ENCODE measurements at regions not wholly inside any gene's neighbourhood (a gene's known extent, or its start where the extent isn't known, plus 50 kb on each side); places are given as distances from the start of the nearest gene placed in this dataset.

GRCh38 chr2:149732730-149733290, 145.2 kb upstream of the MMADHC start:
- no peaks in the 10 kb centered on the region for H3K36me3 Mint-ChIP-seq (ENCODE audit: low read depth)
- ChIA-PET CTCF (interaction anchor here (1.7 kb wide), 1 partner anchor 15 kb away, joined by 3 read pairs; no protein-coding TSS in a partner anchor), POLR2A (no interaction called here)
- intact Hi-C loops (cut with DNase I, micrococcal nuclease), result no loop called here
- Histone ChIP-seq H3K27ac (ENCODE audit: low read depth in 1 of 2, low read length in 2 of 2) (no peak overlapping the region), H3K36me3 (ENCODE audit: insufficient read depth, low read length) (no peaks in the 10 kb centered on the region), H3K4me1 (ENCODE audit: insufficient read depth, low read length) (no peaks in the 10 kb centered on the region), H3K9me3 (ENCODE audit: control insufficient read depth in 1 of 2, insufficient read depth in 1 of 2, low read length in 2 of 2) (no peaks in the 10 kb centered on the region), H3K27me3 (ENCODE audit: control insufficient read depth in 1 of 2, insufficient read depth in 2 of 2, low read length in 2 of 2) (no peaks in the 10 kb centered on the region), H3K4me3 (ENCODE audit: low read length) (no peak overlapping the region)
- DNase-seq (no peak), ATAC-seq (ENCODE audit: poor library complexity) (no peak)
- H3K27me3 Mint-ChIP-seq, result peaks cover 5% of the 10 kb centered on the region
- no peak for TF ChIP-seq CTCF (IDR thresholded peaks at IDR 0.05)
- no peaks in the 10 kb centered on the region for H3K4me1 Mint-ChIP-seq (ENCODE audit: low read depth)
- H3K9me3 Mint-ChIP-seq, result no peaks in the 10 kb centered on the region
- H3K27ac Mint-ChIP-seq, result no peak overlapping the region
- no peak overlapping the region for H3K4me3 Mint-ChIP-seq

- ATAC-seq (ENCODE audit: poor library complexity), result no peak
- peaks cover 0 to 3% of the 10 kb centered on the region in 2 experiments for H3K27me3 ChIP-seq (ENCODE audit: control insufficient read depth in 1 of 2, insufficient read depth in 2 of 2, low read length in 2 of 2)
- DNase-seq, result no peak
- intact Hi-C loops (cut with DNase I, micrococcal nuclease), result no loop called here
- ChIA-PET POLR2A (no interaction called here), CTCF (no interaction called here)
- Mint-ChIP-seq H3K36me3 (ENCODE audit: low read depth) (no peaks in the 10 kb centered on the region), H3K4me3 (no peak overlapping the region), H3K27ac (no peak overlapping the region), H3K9me3 (no peaks in the 10 kb centered on the region), H3K4me1 (ENCODE audit: low read depth) (no peaks in the 10 kb centered on the region), H3K27me3 (peaks cover 9% of the 10 kb centered on the region)
- no peak overlapping the region for H3K4me3 ChIP-seq (ENCODE audit: low read length)
- H3K4me1 ChIP-seq (ENCODE audit: insufficient read depth, low read length), result no peaks in the 10 kb centered on the region
- H3K9me3 ChIP-seq (ENCODE audit: control insufficient read depth in 1 of 2, insufficient read depth in 1 of 2, low read length in 2 of 2), result no peaks in the 10 kb centered on the region
- TF ChIP-seq CTCF (IDR thresholded peaks at IDR 0.05), result no peak
- H3K36me3 ChIP-seq (ENCODE audit: insufficient read depth, low read length), result no peaks in the 10 kb centered on the region
- H3K27ac ChIP-seq (ENCODE audit: low read depth in 1 of 2, low read length in 2 of 2), result no peak overlapping the region
Measured at GRCh38 chr2:149732001-149732685, 144.6 kb upstream of the MMADHC start.

DNA sequence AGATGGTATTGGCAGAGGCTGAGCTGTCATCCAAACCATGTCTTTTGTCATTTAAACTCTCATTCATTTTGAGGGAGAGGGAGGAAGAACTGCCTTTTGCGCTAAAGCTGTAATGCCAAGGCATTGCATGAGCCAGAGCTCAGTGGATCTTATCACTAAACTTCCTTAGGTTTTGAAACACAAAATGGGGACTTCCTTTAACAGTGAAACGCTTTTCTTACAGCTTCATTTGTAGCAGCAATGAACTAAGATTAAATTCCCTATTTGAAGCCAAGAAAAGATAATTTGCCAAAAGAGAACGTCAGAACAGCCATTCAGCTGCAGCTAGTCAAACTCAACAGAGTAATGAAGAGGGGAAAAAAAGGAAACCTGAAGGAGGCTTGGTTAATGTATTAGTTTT, 143.5 kb upstream of the MMADHC start:
- Histone ChIP-seq H3K27me3 (ENCODE audit: control insufficient read depth in 1 of 2, insufficient read depth in 2 of 2, low read length in 2 of 2) (peaks cover 0 to 3% of the 10 kb centered on the region in 2 experiments), H3K4me3 (ENCODE audit: low read length) (no peak overlapping the region), H3K4me1 (ENCODE audit: insufficient read depth, low read length) (no peaks in the 10 kb centered on the region), H3K36me3 (ENCODE audit: insufficient read depth, low read length) (no peaks in the 10 kb centered on the region), H3K9me3 (ENCODE audit: control insufficient read depth in 1 of 2, insufficient read depth in 1 of 2, low read length in 2 of 2) (no peaks in the 10 kb centered on the region), H3K27ac (ENCODE audit: low read depth in 1 of 2, low read length in 2 of 2) (no peak overlapping the region)
- Mint-ChIP-seq H3K27me3 (peaks cover 14% of the 10 kb centered on the region), H3K36me3 (ENCODE audit: low read depth) (no peaks in the 10 kb centered on the region), H3K9me3 (no peaks in the 10 kb centered on the region), H3K27ac (no peak overlapping the region), H3K4me1 (ENCODE audit: low read depth) (no peaks in the 10 kb centered on the region), H3K4me3 (no peak overlapping the region)
- intact Hi-C loops (cut with DNase I, micrococcal nuclease), result no loop called here
- CTCF ChIA-PET, result no interaction called here
- POLR2A ChIA-PET, result no interaction called here
- ATAC-seq (ENCODE audit: poor library complexity) (no peak), DNase-seq (no peak)
- TF ChIP-seq CTCF (IDR thresholded peaks at IDR 0.05), result no peak

All from CD4-positive, alpha-beta T cell (primary cell).